Activated naive CD8-positive, alpha-beta T cell treated with anti-CD3 and anti-CD28 coated beads, Interleukin-2, amount 50 U/mL, for 24 hours (primary cell): ENCODE measurements at regions not wholly inside any gene's neighbourhood (a gene's known extent, or its start where the extent isn't known, plus 50 kb on each side); places are given as distances from the start of the nearest gene placed in this dataset.

Experiments used
- ATAC-seq: fragments of 150-1000 bp; cut with Tn5 transposase; one replicate; pipeline ENCODE4 v1.10.0; 2021
- DNase-seq: peaks from one replicate; pipeline ENCODE4 v3.0.0; 2021
- H3K27ac Mint-ChIP-seq: one replicate; pipeline ENCODE4 v1.8.0; 2021; ENCODE audit warnings: mild to moderate bottlenecking, mixed read lengths
- H3K27me3 Mint-ChIP-seq: one replicate; pipeline ENCODE4 v1.8.0; 2021; ENCODE audit warnings: mixed read lengths
- H3K36me3 Mint-ChIP-seq: one replicate; pipeline ENCODE4 v1.8.0; 2021; ENCODE audit warnings: low read depth, mixed read lengths
- H3K4me1 Mint-ChIP-seq: one replicate; pipeline ENCODE4 v1.8.0; 2021; ENCODE audit warnings: mixed read lengths
- H3K4me3 Mint-ChIP-seq: one replicate; pipeline ENCODE4 v1.8.0; 2021; ENCODE audit warnings: mild to moderate bottlenecking, moderate library complexity, mixed read lengths
- H3K9me3 Mint-ChIP-seq: one replicate; pipeline ENCODE4 v1.8.0; 2021; ENCODE audit warnings: mixed read lengths

DNA sequence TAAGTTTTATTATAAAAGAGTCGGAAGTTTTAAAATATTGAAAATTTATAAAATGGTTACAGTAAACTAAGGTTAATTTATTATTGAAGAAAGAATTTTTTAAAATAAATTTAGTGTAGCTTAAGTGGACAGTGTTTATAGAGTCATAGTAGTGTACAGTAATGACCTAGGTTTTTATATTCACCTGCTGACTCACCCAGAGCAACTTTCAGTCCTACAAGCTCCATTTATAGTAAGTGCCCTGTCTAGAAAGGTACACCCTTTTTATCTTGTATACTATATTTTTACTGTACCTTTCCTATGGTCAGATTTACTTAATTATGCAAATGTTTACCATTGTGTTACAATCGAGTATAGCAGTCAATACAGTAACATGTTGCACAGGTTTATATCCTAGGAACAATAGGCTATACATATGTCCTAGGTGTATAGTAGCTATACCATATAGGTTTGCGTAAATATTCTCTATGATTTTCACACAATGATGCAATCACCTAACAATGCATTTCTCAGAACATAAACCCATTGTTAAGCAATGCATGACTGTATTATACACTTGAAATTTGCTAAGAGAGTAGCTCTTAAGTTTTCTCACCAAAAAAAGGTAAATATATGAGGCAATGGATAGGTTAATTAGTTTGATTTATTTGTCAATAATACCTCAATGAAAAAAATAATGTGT lies 106.9 kb upstream of the CD96 start:
- Mint-ChIP-seq H3K36me3 (no peaks in the 10 kb centered on the region), H3K4me1 (no peaks in the 10 kb centered on the region), H3K27ac (no peak overlapping the region), H3K27me3 (no peaks in the 10 kb centered on the region), H3K4me3 (no peak overlapping the region), H3K9me3 (peaks cover 3% of the 10 kb centered on the region)
- DNase-seq (no peak), ATAC-seq (no peak)

DNA sequence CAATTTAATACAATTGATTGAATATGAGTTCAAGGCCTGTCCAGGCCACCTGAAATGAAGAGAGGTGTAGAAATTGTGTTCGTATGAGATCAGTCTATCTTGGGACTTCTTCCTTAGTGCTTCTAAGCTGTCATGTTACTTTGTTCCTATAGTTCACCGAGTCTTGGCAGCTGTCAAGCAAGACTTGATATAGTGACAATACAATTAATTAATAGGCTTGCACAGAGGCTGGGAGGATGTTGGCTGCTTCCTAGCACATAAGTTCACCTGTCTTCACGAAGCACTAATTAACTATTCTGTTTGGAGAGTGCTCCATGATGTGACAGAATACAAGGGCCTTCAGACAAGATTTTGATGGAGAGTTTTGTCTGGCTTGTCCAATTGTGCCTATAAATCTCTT lies 103.7 kb upstream of the CD96 start:
- H3K9me3 Mint-ChIP-seq, result peaks cover 4% of the 10 kb centered on the region
- no peaks in the 10 kb centered on the region for H3K27me3 Mint-ChIP-seq
- ATAC-seq (no peak), DNase-seq (no peak)
- H3K36me3 Mint-ChIP-seq, result no peaks in the 10 kb centered on the region
- no peak overlapping the region for H3K4me3 Mint-ChIP-seq
- H3K27ac Mint-ChIP-seq, result no peak overlapping the region
- no peaks in the 10 kb centered on the region for H3K4me1 Mint-ChIP-seq

GRCh38 chr3:111454551-111454950 lies 87.4 kb upstream of the CD96 start:
- Mint-ChIP-seq H3K27me3 (no peaks in the 10 kb centered on the region), H3K36me3 (no peaks in the 10 kb centered on the region), H3K4me1 (no peaks in the 10 kb centered on the region), H3K9me3 (no peaks in the 10 kb centered on the region), H3K27ac (no peak overlapping the region), H3K4me3 (no peak overlapping the region)
- no peak for ATAC-seq
- no peak for DNase-seq

DNA sequence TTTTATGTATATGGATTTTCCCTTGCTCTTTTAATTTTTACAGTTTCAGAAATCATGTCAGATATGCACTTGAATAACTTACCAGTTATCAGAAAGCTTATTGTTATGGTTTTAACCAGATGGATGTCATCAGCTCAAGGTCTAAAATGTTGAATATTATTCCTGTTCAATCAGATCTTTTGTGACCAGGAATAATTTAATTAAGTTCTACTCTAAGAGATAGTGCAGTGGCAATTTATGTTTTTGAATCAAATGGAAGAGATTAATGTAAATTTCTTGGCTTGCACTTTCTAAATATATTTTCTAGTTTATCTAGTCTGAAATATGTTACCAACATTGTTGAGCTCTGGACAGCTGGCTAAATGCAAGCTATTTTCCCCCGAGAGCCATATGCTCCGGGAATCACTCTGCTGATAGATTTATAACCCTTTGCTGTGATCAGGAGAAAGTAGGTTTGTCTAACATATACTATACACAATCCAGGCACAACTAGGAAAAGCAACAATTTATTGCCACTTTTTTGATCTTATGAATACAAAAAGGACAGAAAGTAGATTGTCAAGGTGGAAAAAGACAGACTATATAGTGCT lies 76.8 kb upstream of the CD96 start:
- Mint-ChIP-seq H3K9me3 (no peaks in the 10 kb centered on the region), H3K4me1 (no peaks in the 10 kb centered on the region), H3K27ac (no peak overlapping the region), H3K4me3 (no peak overlapping the region), H3K36me3 (no peaks in the 10 kb centered on the region), H3K27me3 (no peaks in the 10 kb centered on the region)
- DNase-seq (no peak), ATAC-seq (no peak)

- no peaks in the 10 kb centered on the region for H3K36me3 Mint-ChIP-seq
- no peaks in the 10 kb centered on the region for H3K4me1 Mint-ChIP-seq
- H3K4me3 Mint-ChIP-seq, result no peak overlapping the region
- H3K9me3 Mint-ChIP-seq, result peaks cover 12% of the 10 kb centered on the region
- no peak for DNase-seq
- H3K27ac Mint-ChIP-seq, result no peak overlapping the region
- ATAC-seq, result no peak
- H3K27me3 Mint-ChIP-seq, result no peaks in the 10 kb centered on the region
Measured at GRCh38 chr3:111470032-111470431, 72.0 kb upstream of the CD96 start.

DNA sequence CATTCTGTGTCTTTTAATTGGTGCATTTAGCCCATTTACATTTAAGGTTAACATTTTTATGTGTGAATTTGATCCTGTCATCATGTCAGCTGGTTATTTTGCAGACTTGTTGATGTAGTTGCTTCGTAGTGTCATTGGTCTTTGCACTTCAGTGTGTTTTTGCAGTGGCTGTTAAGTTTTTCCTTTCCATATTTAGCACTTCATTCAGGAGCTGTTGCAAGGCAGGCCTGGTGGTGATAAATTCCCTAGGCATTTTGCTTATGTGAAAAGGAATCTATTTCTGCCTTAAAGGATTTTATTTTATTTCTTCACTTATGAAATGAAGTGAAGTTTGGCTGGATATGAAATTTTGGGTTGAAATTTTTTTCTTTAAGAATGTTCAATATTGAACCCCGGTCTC lies 70.2 kb upstream of the CD96 start:
- Mint-ChIP-seq H3K36me3 (no peaks in the 10 kb centered on the region), H3K9me3 (peaks cover 12% of the 10 kb centered on the region), H3K27ac (no peak overlapping the region), H3K4me1 (no peaks in the 10 kb centered on the region), H3K27me3 (no peaks in the 10 kb centered on the region), H3K4me3 (no peak overlapping the region)
- DNase-seq (no peak), ATAC-seq (no peak)

DNA sequence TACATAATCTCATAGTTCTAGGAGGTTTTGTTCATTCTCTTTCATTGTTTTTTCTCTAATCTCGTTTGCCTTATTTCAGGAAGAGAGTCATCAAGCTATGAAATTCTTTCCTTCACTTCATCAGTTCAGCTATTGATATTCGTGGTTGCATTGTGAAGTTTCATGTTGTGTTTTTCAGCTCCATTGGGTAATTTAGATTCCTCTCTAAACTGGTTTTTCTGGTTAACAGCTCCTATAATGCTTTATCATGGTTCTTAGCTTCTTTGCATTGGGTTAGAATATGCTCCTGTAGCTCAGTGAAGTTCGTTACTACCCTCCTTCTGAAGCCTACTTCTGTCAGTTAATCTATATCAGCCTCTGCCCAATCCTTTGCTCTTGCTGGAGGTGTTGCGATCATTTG lies 69.4 kb upstream of the CD96 start:
- no peaks in the 10 kb centered on the region for H3K36me3 Mint-ChIP-seq
- H3K27me3 Mint-ChIP-seq, result no peaks in the 10 kb centered on the region
- no peak overlapping the region for H3K27ac Mint-ChIP-seq
- peaks cover 12% of the 10 kb centered on the region for H3K9me3 Mint-ChIP-seq
- H3K4me3 Mint-ChIP-seq, result no peak overlapping the region
- no peak for ATAC-seq
- no peak for DNase-seq
- H3K4me1 Mint-ChIP-seq, result no peaks in the 10 kb centered on the region

DNA sequence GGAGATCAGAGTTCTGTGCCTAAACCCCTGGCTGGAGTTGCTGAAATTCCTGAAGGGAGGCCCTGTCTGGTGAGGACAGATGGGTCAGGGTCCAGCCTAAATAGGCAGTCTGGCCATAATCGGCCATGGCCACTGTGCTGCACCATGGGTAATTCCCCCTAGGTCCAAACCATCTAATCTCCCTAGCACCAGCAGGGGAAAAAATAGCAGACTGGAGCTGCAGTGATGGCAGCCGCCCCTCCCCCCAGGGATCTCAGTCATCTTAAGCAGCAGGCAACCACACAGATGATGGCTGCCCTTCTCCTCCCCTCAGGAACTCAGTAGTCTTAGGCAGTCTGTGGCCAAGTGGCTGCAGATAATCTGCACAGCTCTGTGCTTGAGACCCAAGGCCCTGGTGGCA lies 68.4 kb upstream of the CD96 start:
- Mint-ChIP-seq H3K4me3 (no peak overlapping the region), H3K27ac (no peak overlapping the region), H3K27me3 (no peaks in the 10 kb centered on the region), H3K4me1 (no peaks in the 10 kb centered on the region), H3K36me3 (no peaks in the 10 kb centered on the region), H3K9me3 (peaks cover 12% of the 10 kb centered on the region)
- DNase-seq, result no peak
- no peak for ATAC-seq

DNA sequence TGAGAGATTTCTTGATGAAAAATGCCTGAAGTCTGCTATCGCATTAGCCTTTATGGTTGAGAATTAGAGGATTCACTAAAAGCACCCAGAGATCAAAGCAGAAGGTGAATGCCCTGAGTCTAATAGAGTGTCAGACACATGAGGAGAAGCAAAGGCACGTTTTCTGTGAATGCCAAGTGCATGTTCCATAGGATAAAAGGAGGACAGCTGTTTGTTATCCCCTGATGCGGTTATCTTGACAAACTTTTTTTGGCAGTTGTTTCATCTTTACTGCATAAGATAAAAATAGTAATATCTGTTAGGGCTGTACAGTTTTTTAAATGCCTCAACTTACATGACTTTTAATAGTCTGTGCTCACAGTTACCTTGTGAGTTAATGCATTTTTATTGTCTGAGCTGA lies 65.3 kb upstream of the CD96 start:
- DNase-seq (no peak), ATAC-seq (no peak)
- no peak overlapping the region for H3K27ac Mint-ChIP-seq
- no peaks in the 10 kb centered on the region for H3K27me3 Mint-ChIP-seq
- H3K9me3 Mint-ChIP-seq, result peaks cover 7% of the 10 kb centered on the region
- H3K36me3 Mint-ChIP-seq, result no peaks in the 10 kb centered on the region
- no peaks in the 10 kb centered on the region for H3K4me1 Mint-ChIP-seq
- no peak overlapping the region for H3K4me3 Mint-ChIP-seq

GRCh38 chr3:111480091-111480490 lies 61.9 kb upstream of the CD96 start:
- H3K36me3 Mint-ChIP-seq, result no peaks in the 10 kb centered on the region
- no peaks in the 10 kb centered on the region for H3K4me1 Mint-ChIP-seq
- H3K9me3 Mint-ChIP-seq, result no peaks in the 10 kb centered on the region
- H3K4me3 Mint-ChIP-seq, result no peak overlapping the region
- no peak for DNase-seq
- ATAC-seq, result no peak
- no peak overlapping the region for H3K27ac Mint-ChIP-seq
- H3K27me3 Mint-ChIP-seq, result no peaks in the 10 kb centered on the region

GRCh38 chr3:111481551-111481950 lies 60.4 kb upstream of the CD96 start:
- peaks cover 4% of the 10 kb centered on the region for H3K9me3 Mint-ChIP-seq
- no peak for ATAC-seq
- no peak for DNase-seq
- H3K27ac Mint-ChIP-seq, result no peak overlapping the region
- no peaks in the 10 kb centered on the region for H3K4me1 Mint-ChIP-seq
- H3K36me3 Mint-ChIP-seq, result no peaks in the 10 kb centered on the region
- H3K4me3 Mint-ChIP-seq, result no peak overlapping the region
- no peaks in the 10 kb centered on the region for H3K27me3 Mint-ChIP-seq

DNA sequence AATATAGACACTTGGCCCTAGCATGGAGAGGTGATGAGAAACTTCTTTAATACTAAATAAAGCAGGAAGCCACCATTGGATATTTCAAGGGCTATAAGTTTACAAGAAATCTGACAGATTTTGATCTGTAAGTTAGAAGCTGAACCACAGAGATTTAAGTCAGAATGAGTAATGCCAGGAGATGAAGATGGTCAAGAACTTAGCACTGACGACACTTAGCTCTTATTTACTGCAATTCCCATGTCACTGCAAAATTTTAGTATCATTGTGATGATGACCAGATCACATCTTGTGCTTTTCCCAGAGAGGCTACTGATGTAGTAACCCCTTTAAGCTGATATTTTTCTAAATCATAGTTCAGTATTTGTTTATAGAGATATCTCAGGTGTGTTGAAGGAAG lies 59.4 kb upstream of the CD96 start:
- Mint-ChIP-seq H3K9me3 (peaks cover 7% of the 10 kb centered on the region), H3K4me3 (no peak overlapping the region), H3K36me3 (no peaks in the 10 kb centered on the region), H3K27me3 (no peaks in the 10 kb centered on the region), H3K4me1 (no peaks in the 10 kb centered on the region), H3K27ac (no peak overlapping the region)
- ATAC-seq, result no peak
- no peak for DNase-seq

- ATAC-seq, result no peak
- H3K27ac Mint-ChIP-seq, result no peak overlapping the region
- no peak for DNase-seq
Measured at GRCh38 chr3:111485086-111485485, 56.9 kb upstream of the CD96 start.

More at GRCh38 chr3:111485086-111485485, 56.9 kb upstream of the CD96 start:
- Mint-ChIP-seq H3K4me3 (no peak overlapping the region), H3K4me1 (no peaks in the 10 kb centered on the region), H3K36me3 (no peaks in the 10 kb centered on the region), H3K27me3 (no peaks in the 10 kb centered on the region), H3K9me3 (peaks cover 12% of the 10 kb centered on the region)
